Fibroblast of the conjunctiva (primary cell): ENCODE measurements at regions not wholly inside any gene's neighbourhood (a gene's known extent, or its start where the extent isn't known, plus 50 kb on each side); places are given as distances from the start of the nearest gene placed in this dataset.

Source experiments
- DNase-seq: peaks from one replicate; pipeline ENCODE4 v3.0.0-alpha.2; 2010; ENCODE audit warnings: low read depth

- DNase-seq: no peak
Measured at GRCh38 chr3:117404141-117404540, 694.6 kb downstream of the TUSC7 start.

- DNase-seq: no peak
Measured at GRCh38 chr3:117404730-117405129, 695.2 kb downstream of the TUSC7 start.

GRCh38 chr3:117405359-117405758, 695.8 kb downstream of the TUSC7 start:
- DNase-seq: no peak

GRCh38 chr3:117407317-117407716, 697.7 kb downstream of the TUSC7 start:
- peak; percentile 2 for DNase-seq

GRCh38 chr3:117408811-117409210, 699.2 kb downstream of the TUSC7 start:
- DNase-seq: peak; percentile 0

GRCh38 chr3:117409256-117409655, 699.7 kb downstream of the TUSC7 start:
- no peak for DNase-seq

GRCh38 chr3:117409701-117410459, 700.3 kb downstream of the TUSC7 start:
- DNase-seq: no peak

- no peak for DNase-seq
Measured at GRCh38 chr3:117411971-117412370, 702.4 kb downstream of the TUSC7 start.

GRCh38 chr3:117417411-117417810, 707.8 kb downstream of the TUSC7 start:
- no peak for DNase-seq

GRCh38 chr3:117427081-117427480, 717.5 kb downstream of the TUSC7 start:
- DNase-seq: no peak

- DNase-seq: no peak
Measured at GRCh38 chr3:117433427-117433826, 723.8 kb downstream of the TUSC7 start.

- no peak for DNase-seq
Measured at GRCh38 chr3:117434661-117435412, 725.3 kb downstream of the TUSC7 start.

- DNase-seq: no peak
Measured at GRCh38 chr3:117435506-117435905, 725.9 kb downstream of the TUSC7 start.

- DNase-seq: peak; percentile 1
Measured at GRCh38 chr3:117439812-117440211, 730.2 kb downstream of the TUSC7 start.

- no peak for DNase-seq
Measured at GRCh38 chr3:117441851-117442250, 732.3 kb downstream of the TUSC7 start.

GRCh38 chr3:117442566-117442965, 733.0 kb downstream of the TUSC7 start:
- no peak for DNase-seq

- DNase-seq: no peak
Measured at GRCh38 chr3:117443014-117443413, 733.4 kb downstream of the TUSC7 start.

GRCh38 chr3:117444175-117444574, 734.6 kb downstream of the TUSC7 start:
- no peak for DNase-seq

GRCh38 chr3:117447419-117447818, 737.8 kb downstream of the TUSC7 start:
- DNase-seq: no peak

GRCh38 chr3:117450026-117450425, 740.4 kb downstream of the TUSC7 start:
- no peak for DNase-seq

- DNase-seq: no peak
Measured at GRCh38 chr3:117454254-117454653, 744.7 kb downstream of the TUSC7 start.

- no peak for DNase-seq
Measured at GRCh38 chr3:117454908-117455307, 745.3 kb downstream of the TUSC7 start.

GRCh38 chr3:117455782-117456181, 746.2 kb downstream of the TUSC7 start:
- DNase-seq: no peak
